Neural crest cell (in vitro differentiated cells): ENCODE measurements at regions not wholly inside any gene's neighbourhood (a gene's known extent, or its start where the extent isn't known, plus 50 kb on each side); places are given as distances from the start of the nearest gene placed in this dataset.
A peak's percentile ranks its signal among the peaks of the same experiment; 100 is the strongest.

Experiments
- DNase-seq: peaks from one replicate; pipeline ENCODE4 v3.0.0; 2021; ENCODE audit warnings: low read depth, mixed read lengths, low spot score
- H3K27ac Mint-ChIP-seq: one replicate; pipeline ENCODE4 v1.8.0; 2021; ENCODE audit warnings: mild to moderate bottlenecking, mixed read lengths; ENCODE audit not compliant: unreplicated experiment
- H3K27me3 Mint-ChIP-seq: 2 replicates; pipeline ENCODE4 v1.8.0; 2021; ENCODE audit warnings: low read depth, mild to moderate bottlenecking, mixed read lengths
- H3K36me3 Mint-ChIP-seq: 2 replicates; pipeline ENCODE4 v1.8.0; 2021; ENCODE audit warnings: low read depth, mild to moderate bottlenecking, mixed read lengths
- H3K4me1 Mint-ChIP-seq: 2 replicates; pipeline ENCODE4 v1.8.0; 2021; ENCODE audit warnings: mixed read lengths
- H3K4me3 Mint-ChIP-seq: one replicate; pipeline ENCODE4 v1.8.0; 2021; ENCODE audit warnings: mild to moderate bottlenecking, mixed read lengths
- H3K9me3 Mint-ChIP-seq: 2 replicates; pipeline ENCODE4 v1.8.0; 2021; ENCODE audit warnings: mixed read lengths
- TF ChIP-seq, protein P1 (sequence below): fragments of 200-600 bp; sonication (generic); conservative IDR thresholded peaks from 2 replicates; pipeline ENCODE4 v1.5.0; 2021; ENCODE audit warnings: antibody characterized with exemption, mild to moderate bottlenecking

DNA sequence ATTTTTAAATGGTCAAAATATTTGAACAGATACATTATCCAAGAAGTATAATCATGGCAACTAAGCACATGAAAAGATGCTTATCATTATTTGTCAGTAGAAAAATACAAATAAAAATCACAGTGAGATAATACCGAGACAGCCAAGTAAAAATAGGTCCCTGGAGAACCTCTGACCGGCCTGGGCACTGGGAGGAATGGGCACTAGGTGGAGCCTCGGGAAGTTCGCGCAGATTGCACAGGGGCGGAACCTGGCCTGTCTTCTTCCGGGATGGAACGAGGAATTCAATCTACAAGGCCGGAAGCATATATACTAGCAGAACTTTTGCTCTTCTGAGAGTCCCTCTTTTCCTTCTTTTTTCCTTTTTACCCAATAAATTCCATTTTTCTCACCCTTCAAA is 148.5 kb upstream of the CHRM3 start:
- H3K4me1 Mint-ChIP-seq: no peaks in the 10 kb centered on the region
- no peak overlapping the region for H3K27ac Mint-ChIP-seq
- TF ChIP-seq, protein P1, sequence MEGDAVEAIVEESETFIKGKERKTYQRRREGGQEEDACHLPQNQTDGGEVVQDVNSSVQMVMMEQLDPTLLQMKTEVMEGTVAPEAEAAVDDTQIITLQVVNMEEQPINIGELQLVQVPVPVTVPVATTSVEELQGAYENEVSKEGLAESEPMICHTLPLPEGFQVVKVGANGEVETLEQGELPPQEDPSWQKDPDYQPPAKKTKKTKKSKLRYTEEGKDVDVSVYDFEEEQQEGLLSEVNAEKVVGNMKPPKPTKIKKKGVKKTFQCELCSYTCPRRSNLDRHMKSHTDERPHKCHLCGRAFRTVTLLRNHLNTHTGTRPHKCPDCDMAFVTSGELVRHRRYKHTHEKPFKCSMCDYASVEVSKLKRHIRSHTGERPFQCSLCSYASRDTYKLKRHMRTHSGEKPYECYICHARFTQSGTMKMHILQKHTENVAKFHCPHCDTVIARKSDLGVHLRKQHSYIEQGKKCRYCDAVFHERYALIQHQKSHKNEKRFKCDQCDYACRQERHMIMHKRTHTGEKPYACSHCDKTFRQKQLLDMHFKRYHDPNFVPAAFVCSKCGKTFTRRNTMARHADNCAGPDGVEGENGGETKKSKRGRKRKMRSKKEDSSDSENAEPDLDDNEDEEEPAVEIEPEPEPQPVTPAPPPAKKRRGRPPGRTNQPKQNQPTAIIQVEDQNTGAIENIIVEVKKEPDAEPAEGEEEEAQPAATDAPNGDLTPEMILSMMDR: peak; percentile 13
- H3K36me3 Mint-ChIP-seq: no peaks in the 10 kb centered on the region
- DNase-seq: no peak
- no peaks in the 10 kb centered on the region for H3K27me3 Mint-ChIP-seq
- H3K9me3 Mint-ChIP-seq: no peaks in the 10 kb centered on the region
- no peak overlapping the region for H3K4me3 Mint-ChIP-seq

DNA sequence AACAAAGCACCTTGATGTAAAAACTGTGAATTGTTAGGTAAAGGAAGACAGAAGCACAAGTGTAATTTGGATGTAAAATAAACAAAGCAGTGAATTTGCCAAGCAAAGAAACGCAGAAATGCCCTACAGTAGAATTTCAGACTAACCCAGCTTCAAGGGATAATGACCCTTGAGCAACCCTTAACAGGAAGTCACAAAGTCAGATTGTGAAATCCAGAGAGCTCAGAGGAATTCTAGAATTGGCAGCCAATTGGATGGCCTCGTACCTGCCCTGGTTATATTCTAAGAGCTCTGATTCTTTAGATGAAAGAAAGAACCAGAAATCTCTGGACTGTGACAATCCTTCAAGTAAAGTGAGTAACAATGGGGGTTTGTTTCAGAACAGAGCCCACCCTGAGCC is 152.7 kb upstream of the CHRM3 start:
- Mint-ChIP-seq H3K27ac (no peak overlapping the region), H3K9me3 (peaks cover 2% of the 10 kb centered on the region), H3K36me3 (no peaks in the 10 kb centered on the region), H3K27me3 (no peaks in the 10 kb centered on the region), H3K4me3 (no peak overlapping the region), H3K4me1 (no peaks in the 10 kb centered on the region)
- TF ChIP-seq, protein P1: no peak
- no peak for DNase-seq

DNA sequence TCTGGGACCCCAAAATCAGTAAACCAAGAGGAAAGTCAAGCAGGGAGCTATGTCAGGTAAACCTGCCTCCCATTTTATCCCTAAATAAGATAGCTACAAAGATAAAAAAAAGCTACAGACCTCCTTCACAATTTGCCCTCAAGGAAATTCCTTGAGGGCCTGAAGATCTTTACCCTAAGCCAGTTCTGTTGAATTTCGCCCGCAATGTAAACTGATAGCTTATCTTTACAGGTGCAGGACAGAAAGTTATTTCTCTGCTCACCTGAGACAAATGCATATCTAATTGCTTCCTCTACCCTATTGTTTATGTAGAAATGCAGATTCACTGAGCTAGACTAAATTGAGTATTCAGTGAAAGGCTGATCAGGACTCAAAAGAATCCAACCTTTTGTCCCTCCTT is 153.4 kb upstream of the CHRM3 start:
- Mint-ChIP-seq H3K9me3 (peaks cover 3% of the 10 kb centered on the region), H3K27me3 (no peaks in the 10 kb centered on the region), H3K36me3 (no peaks in the 10 kb centered on the region), H3K27ac (no peak overlapping the region), H3K4me3 (no peak overlapping the region), H3K4me1 (no peaks in the 10 kb centered on the region)
- no peak for DNase-seq
- TF ChIP-seq, protein P1: no peak

DNA sequence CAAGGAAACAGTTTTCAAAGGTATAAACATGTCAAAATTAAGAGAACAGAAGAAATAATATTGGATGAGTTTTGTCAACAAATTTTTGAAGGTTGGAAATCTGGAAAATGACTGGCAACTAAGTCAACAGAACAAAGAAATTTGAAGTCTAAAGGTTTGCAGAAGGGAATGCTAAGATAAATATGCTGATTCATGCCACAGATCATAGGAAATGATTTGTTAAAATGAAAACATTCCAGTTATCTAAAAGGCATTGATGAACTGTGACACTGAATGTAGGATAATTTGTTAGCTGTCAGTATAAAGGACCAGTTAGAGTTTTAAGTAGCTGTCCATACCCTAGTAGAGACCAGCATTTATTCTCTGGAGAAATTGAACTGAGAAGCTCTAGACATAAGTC is 157.9 kb upstream of the CHRM3 start:
- Mint-ChIP-seq H3K9me3 (peaks cover 18% of the 10 kb centered on the region), H3K27me3 (no peaks in the 10 kb centered on the region), H3K36me3 (peaks cover 15% of the 10 kb centered on the region), H3K27ac (no peak overlapping the region), H3K4me1 (no peaks in the 10 kb centered on the region), H3K4me3 (no peak overlapping the region)
- TF ChIP-seq, protein P1: no peak
- no peak for DNase-seq

DNA sequence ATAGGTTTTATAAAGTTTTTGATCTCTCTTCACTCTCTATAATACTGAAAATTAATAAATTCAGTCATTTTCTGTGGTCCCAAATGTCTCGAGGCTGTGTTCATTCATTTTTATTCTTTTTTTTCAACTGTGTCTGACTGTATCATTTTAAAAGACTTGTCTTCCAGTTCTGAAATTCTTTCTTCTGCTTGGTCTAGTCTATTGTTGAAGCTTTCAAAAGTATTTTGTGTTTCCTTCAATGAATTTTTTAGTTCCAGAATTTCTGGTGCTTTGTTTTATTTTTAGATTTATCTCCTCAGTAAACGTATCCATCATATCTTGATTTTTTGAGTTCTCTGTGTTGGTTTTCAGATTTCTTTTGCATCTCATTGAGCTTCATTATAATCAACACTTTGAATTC is 161.0 kb upstream of the CHRM3 start:
- peaks cover 29% of the 10 kb centered on the region for H3K9me3 Mint-ChIP-seq
- TF ChIP-seq, protein P1: no peak
- H3K27me3 Mint-ChIP-seq: no peaks in the 10 kb centered on the region

DNA sequence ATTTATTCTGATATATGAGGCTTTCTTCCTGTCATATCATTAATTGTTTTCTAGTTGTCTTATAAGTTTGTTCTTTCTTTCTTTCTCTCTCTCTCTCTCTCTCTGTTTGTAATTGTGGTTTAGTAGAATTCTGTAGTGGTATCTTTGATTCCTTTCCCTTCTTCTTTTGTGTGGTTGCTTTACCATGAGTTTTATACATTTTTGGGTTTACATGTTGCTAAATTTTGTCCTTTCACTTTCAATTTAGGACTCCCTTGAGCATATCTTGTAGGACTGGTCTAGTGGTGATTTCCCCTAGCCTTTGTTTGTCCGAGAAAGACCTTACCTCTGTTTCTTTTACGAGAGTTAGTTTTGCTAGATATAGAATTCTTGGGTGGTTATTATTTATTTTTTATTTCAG is 162.3 kb upstream of the CHRM3 start:
- no peaks in the 10 kb centered on the region for H3K27me3 Mint-ChIP-seq
- H3K9me3 Mint-ChIP-seq: peaks cover 30% of the 10 kb centered on the region
- H3K4me3 Mint-ChIP-seq: no peak overlapping the region
- no peak for DNase-seq
- TF ChIP-seq, protein P1: no peak
- no peak overlapping the region for H3K27ac Mint-ChIP-seq
- H3K36me3 Mint-ChIP-seq: peaks cover 15% of the 10 kb centered on the region
- H3K4me1 Mint-ChIP-seq: no peaks in the 10 kb centered on the region

More for the DNA sequence above, 161.0 kb upstream of the CHRM3 start:
- no peak for DNase-seq
- H3K4me1 Mint-ChIP-seq: no peaks in the 10 kb centered on the region
- H3K27ac Mint-ChIP-seq: no peak overlapping the region
- H3K36me3 Mint-ChIP-seq: peaks cover 15% of the 10 kb centered on the region
- no peak overlapping the region for H3K4me3 Mint-ChIP-seq
